HG02885 (cell line): ENCODE measurements at regions not wholly inside any gene's neighbourhood (a gene's known extent, or its start where the extent isn't known, plus 50 kb on each side); places are given as distances from the start of the nearest gene placed in this dataset.

Experiments
- ATAC-seq: cut with Tn5 transposase; IDR thresholded peaks from one replicate; pipeline ENCODE4 v1.9.1; 2021; ENCODE audit warnings: mild to moderate bottlenecking; ENCODE audit not compliant: unreplicated experiment, poor library complexity

DNA sequence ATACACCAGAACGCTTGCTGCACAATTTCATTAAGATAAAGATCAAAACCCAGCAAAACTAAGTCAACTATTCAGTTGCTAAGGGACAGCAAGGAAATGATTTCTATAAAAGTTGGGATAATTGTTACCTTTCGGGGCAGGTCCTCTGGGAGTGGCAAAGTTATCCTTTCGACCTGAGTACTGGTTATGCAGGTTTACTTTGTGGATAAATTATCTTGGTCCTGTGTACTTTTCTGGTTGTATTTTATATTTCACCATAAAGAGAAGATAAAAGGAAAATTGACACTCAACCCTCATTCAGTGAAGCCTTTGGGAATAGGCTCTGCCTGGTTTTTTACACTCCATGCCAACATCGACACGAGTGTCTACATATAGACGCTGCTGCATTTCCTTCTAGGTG lies 146.5 kb downstream of the SYK start:
- no peak for ATAC-seq

DNA sequence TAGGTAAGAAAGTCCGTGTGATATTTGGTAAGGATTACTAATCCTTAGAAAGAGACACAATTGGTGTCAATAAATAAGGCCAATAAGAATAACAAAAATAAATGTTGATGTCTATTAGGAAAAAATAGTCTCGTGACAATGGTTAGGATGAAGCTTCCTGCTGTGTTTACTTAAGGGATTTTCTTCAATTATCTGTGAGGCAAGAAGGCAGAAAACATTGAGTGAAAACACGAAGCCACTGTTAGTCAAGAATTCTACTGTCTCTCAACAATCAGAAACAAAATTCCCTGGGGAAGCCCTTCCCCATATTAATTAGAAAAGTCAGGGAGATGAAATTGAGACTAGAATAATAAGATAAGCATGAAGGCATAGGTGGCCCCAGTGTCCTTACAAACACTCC lies 149.0 kb downstream of the SYK start:
- ATAC-seq, result no peak

DNA sequence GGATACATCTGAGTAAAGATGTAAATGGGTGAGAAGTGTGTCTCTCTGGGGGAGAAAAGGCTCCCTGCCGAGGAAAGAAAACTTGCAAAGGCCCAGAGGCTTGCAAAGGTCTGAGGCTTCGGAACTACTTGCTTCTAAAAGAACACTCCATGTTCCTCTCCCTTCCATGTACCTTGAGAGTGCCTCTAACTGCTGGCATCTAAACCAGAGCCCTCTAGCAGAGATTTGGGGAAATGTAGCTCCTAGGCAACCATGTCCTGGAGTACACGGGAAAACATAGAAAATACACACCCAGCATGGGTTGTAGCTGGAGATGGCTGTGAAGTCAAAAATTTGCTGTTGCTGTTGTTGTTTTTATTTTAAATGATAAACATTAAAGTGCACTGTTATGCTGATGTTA lies 151.6 kb downstream of the SYK start:
- ATAC-seq, result no peak

DNA sequence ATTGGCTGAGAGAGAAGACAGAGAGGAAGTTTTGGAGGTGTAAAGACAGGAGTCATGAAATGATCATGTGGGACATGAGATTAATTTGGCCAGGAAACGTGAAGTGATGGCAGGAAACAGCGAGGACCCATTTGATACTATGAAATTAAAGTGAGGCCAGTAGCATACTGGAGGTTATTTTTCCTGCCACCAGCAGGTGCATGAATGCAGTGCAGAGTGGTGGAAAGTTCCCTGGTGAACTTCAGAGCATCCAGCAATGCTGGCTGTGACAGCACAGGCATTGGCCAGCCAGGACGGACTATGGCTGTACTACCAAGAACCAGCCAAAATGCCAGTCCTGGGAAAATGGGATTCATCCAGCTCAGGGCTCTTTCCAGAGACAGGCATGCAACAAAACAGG lies 152.2 kb downstream of the SYK start:
- ATAC-seq, result no peak

DNA sequence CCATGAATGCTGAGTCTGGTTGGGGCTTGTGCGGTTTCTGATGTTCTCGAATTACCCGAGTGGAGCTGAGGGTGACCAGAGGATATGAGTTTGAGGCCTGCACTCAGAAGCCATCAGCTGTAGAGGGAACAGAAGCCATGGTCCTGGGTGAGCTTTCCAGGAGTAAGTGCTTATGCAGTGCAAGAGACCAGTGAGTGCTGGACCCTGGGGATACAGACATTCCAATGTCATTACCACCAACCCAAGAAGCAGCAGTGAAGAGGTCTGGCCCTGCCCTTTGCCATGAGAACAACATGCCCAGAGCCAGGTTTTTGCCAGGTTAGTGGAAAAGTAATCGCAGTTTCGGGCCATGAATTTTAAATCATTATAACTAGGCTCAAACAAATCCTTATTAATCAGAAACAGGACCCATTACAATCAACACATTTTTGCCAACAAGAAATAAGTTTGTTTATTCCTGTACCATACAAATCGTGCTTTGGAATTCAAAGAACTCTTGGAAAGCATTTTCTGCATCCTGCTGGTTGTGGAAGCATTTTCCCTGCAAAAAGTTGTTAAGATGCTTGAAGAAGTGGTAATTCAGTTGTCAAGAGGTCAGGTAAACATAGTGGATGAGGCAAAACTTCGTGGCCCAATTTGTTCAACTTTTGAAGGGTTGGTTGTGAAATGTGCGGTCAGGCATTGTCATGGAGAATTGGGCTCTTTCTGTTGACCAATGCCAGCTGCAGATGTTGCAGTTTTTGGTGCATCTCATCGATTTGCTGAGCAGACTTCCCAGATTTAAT lies 154.6 kb downstream of the SYK start:
- ATAC-seq, result no peak

DNA sequence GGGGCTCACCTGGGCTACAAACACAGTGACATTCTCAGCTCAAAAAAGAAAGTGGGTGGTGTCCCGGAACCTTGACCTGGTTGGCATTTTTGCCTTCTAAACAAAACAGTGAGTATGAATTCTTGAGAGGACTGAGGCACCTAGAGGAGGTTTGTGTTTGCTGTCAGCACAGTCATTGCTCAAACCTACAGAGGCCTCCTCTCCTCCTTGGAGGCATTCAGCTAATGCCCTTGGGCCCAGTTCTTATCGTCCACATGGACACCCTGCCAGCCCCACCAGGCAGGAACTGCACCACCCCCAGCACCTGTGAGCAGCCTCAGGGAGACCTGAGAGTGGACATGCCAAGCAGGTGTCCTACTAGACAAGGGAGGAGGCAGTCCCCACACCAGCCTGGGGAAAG lies 156.7 kb downstream of the SYK start:
- no peak for ATAC-seq

DNA sequence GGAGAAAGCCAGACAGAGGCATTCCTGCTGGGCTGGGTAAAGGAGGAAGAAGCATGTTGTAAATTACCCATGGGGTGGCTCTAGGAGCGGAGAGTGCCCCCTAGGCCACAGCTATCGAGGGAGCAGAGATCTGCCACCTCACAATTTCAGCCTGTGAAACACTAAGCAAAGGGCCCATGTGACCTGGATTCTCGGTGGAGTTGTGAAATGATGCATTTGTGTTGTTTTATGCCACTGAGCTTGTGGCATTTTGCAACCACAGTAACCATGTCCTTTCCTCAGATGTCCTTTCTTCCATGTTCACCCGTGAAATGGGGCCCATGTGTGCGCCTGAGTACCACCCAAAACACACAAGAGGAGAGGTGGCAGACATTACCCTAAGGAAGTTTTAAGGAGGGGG lies 159.3 kb downstream of the SYK start:
- no peak for ATAC-seq

DNA sequence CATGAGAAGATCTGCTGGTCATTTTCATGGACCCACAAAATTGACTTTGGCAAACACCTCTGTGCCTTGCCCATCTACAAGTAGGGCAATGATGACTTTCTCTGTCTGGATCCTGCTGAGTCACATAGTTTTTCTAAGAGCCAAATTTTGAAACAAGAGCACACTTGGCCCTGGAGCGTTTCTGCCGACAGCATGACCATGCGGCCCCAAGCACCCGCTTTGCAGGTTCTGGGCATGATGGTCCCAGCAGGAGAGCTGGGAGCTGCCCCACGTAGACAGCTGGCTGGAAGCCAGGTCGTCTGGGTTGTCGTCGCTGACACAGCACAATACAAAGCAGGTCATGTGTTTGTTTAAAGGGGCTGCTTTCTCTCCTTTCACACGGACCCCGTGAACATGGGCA lies 159.8 kb downstream of the SYK start:
- no peak for ATAC-seq

DNA sequence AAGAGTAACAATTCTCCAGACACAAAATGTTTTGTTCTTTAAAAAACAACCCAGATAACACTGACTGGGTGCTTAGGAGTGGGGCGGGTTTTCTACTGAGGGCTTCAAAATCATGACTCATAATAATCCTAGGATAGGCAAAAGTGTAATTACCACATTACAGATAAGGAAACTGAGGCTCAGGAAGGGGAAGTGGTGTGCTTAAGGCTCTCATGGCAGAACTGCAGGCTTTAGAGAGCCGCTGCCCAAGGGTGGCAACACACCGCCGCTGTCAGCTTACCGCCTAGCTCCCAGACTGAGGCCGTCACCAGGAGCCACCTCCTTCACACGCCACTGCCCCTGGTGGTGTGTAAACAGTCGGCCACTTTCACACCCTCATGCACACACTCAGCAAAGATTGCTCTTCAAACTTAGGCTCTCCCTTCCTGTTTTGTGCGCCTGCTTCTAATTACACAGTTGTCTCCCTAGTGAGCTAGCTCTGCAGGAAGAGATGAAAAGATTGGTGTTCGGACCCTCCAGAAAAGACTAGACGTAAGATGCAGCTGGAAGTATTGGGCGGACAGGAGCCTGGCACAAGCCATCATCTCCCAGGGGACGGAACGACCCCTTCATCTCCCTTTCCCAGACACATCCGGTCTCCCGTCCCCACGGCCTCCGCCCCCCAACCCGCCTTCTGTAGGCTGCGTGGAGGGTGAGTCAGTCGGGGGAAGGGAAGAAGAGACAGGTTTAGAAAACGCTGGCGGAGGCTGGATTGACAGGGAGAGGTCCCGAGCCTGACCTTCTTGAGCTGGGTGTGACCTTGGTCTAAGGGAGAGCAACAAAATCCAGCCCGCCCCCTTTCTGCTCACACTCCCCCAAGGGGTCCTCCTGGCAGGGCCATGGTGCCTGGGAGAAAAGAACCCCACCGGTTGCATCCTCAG lies 162.7 kb downstream of the SYK start:
- ATAC-seq, result peak; percentile 64

DNA sequence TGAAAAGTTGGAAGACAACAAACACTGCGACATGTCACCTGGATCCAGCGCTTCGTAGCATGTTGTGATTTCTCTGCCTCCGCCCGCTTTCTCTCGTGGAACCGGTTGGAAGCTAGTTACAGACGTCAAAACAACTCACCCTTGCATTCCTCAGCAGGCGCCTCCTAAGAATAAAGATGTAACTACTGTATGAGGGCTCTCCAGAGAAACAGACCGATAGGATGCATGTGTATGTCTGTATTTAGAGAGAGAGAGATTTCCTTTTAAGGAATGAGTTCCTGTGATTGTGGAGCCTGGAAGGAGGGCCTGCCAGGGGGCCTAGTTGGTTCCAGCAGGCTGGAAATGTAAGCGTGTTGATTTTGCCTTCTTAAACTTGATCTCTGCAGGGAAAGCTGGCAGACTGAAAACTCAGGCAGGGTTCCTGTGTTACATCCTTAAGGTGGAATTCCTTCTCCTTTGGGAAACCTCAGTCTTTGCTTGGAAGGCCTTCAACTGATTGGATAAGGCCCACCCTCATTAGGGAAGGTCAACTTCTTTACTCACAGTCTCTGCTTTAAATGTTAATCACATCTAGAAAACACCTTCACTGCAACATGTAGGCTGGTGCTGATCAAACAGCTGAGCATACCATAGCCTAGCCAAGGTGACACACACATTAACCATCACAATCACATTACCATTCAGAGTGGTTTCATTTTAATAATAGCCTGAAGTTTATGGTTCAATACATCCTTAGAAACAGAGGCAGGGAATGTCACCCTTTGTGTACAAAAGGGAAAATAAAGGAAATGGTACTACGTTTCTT lies 163.8 kb downstream of the SYK start:
- no peak for ATAC-seq

DNA sequence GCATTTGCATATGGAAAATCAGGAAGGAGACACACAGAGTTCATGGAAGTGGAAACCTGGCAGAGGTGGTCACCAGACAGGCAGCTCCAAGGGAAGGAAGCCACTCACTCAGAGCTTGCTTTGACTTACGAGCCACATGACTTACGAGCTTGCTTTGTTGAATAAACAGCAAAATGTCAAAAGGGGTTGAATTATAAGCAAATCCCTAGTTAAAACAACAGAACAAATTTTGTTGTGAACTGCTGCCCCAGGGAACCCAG lies 164.3 kb downstream of the SYK start:
- no peak for ATAC-seq

DNA sequence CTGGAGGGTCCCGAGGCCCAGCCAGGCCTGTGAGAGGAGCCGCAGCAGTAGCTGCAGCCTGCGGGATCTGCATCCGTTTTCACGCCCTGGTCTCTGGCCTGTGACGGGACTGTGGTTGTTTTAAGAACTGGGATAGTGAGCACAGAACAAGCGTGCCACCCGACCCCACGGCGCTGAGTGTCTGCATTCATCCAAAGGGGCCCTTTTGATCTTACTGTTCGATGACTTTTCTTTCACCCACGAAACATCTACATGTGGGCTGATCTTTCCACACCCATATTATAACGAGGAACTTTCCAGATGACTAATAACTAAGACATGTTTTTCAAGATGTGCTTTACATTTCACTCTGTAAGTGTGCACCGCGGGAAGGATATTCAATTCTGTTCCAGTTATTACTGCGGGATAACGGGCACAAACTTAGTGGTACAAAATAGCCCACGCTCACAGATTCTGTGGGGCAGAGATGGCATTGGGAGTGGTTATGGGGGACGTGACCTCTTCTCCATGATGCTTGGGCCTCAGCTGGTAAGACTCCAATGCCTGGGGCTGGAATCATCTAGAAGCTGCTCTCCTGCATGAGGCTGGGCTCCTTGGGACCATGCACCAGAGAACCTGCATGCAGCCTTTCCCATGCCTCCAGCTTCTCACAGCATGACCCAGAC lies 165.0 kb downstream of the SYK start:
- no peak for ATAC-seq

DNA sequence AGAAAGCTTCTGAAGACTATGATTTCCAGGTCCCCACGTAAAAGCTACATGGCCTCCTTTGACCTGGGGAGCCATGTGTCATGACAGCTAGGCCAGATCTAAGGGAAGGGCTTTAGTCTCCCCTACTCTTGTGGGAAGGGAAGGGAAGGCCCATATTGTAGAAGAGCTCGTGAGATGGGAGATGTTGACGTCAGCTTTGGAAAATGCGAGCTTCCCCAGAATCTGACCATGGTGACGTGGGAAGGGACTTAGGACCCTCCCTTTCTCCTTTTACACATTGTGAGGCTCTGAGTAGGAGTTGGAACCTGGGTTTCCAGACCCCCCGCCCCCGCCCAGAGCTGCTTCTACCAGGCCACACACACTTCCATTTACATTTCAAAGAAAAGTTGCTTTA lies 165.5 kb downstream of the SYK start:
- no peak for ATAC-seq

DNA sequence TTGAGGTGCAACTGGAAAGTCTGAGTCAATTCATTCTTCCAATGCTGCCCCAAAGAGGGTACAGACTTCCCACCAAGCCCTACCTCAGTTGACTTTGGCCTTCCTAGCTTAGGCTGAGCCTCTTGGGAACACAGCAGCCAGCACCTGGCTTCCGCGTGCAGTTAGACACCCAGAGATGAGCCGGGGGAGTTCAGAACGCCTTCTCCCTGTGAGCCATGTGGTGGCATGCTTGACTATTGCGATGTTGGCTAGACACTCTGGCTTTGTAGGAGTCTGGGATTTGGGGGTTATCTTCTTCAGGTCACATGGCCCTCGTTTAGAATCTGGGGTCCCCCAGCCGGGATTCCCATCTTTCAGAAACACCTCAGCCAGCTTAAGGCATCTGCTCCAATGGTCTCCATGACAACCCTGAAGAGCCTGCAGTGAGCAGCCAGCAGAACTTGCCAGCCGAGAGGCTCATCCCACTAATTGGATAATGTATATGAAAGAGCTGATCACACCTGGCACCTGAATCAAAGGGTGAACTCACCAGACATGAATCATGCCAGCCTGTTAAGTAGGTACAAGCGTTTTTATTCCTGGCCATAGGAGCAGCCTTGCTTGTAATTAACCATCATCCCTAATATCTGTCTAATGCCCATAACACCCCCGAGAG lies 167.5 kb downstream of the SYK start:
- no peak for ATAC-seq

DNA sequence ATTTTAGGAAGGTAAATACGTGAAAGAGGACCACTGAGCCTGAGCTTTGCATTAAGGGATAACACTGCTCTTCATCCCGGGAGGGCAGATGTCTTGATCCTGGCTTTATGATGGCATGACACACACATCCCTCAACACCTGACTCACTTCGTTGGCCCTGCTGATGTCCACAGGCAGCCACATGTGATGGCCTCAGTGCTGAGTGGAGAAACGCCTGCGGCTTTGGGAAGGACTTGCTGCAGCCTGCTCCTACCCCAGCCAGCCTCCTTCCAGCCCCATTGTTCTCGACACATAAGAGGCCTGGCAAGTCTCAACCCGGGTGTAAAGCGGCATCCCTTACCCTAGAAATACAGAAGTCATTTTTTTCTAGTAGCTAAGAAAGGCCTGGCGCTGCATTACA lies 169.0 kb downstream of the SYK start:
- no peak for ATAC-seq

DNA sequence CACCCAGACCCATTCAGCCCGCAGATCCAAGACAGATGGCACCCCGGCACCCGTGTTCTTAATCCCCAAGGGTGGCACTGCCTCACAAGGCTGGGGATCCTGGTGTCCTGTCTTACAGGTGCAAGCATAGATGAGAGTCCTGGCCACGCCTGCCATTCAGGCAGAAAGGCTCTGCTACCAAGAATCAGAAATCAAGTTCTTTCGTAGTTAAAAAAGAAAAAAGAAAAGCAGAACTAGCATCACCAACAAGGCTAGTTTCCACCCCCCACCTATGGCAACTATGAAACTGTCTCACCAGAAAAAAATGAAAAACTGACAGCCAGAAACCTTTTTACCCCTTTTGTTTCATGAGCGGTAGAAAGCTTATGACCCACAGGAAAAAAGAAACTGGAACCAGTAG lies 170.4 kb downstream of the SYK start:
- ATAC-seq, result no peak

DNA sequence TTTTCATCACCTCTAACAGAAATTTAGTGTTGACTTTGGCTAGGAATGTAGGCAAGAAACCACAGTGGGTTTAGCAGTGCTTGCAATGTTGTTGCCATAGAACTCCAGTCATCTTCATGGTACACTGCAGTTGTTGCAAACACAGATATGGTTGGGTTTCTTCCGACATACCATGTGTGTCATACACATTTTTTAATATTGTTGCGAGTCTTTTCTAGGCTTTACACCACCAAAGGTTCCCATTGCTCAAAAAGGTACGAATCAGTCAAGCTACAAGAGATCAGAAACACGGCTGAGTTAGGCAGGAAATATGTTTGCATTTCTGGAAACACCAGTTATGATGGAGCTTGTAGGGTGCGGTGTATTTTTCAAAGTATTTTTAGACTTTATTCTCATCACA lies 172.4 kb downstream of the SYK start:
- ATAC-seq, result no peak

DNA sequence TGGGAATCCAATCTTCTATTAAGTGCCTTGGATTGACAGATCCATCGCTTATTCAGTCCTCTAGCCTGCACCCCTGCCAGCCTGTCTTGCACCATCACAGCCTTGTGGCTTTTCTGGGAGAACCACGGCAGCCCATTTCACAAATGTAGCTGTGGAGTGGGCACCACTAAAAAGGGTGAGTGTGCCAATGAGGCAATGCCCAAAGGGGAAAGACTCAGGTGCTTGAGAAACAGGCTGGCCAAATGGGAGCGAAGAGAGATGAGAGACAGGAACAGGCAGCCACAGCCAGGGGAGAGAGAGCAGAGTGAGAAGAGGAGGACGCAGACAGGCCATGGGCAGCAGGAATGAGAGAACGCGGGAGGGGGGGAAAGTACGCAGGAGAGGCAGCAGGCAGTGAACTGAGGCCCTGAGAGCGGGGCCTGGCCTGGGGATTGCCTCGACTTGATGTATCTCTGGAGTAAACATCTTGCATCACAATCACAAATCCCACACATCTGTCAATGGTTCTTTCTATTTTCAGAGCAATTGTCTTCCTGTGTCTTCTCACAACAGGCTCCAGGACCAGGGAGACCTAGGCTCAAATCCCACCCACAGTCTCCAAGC lies 173.1 kb downstream of the SYK start:
- ATAC-seq, result no peak

DNA sequence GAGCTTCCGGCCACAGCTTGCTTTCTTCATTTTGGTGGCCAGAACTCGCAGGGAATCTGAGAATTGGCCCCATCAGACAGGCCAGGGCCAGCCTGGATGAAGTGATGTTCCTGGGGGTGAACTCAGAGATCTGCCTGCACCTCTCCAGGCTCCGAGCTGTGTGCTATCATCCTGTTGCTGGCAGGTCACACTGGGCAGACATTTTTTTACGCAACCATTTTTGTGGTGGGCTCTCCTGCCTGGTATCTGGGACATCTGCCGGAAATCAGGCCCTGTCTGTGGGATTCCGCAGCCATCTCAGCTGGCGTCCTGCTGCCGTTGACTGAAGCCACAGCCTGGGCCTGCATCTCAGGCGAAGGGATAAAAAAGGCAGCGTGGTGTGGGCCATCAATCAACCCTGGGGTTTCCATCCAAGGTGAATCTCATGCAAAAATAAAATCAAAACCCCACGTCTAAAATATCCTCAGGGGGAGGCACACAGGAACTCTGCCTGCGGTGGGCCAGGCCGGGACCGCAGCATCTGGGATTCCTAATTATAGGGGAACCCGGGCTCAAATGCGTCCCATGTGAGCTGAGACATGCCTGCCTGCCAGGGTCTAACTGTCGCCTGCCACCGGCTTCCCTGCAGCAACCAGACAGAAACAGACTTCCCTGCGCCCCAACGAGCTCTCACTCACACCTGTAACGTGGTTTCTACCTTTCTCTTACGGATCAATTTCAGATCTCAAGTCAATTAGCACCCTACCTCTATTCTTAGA lies 174.3 kb downstream of the SYK start:
- no peak for ATAC-seq
